Stomach smooth muscle (tissue), 2 donors: ENCODE measurements at regions not wholly inside any gene's neighbourhood (a gene's known extent, or its start where the extent isn't known, plus 50 kb on each side); places are given as distances from the start of the nearest gene placed in this dataset.
"Not testable (repeated sequence)": the region's sequence is repeated elsewhere in the genome, so short reads cannot be mapped to it uniquely, and the experiment has no call there.

Experiments used
- H3K27ac ChIP-seq: one replicate; pipeline ENCODE4 v1.7.0; 2013; ENCODE audit warnings: mild to moderate bottlenecking, low read length, inconsistent platforms
- H3K27me3 ChIP-seq, 2 donors: one replicate each; pipeline ENCODE4 v1.7.0; 2013; ENCODE audit warnings: low read length in 2 of 2; ENCODE audit not compliant: insufficient read depth in 2 of 2, control insufficient read depth in 1 of 2
- H3K36me3 ChIP-seq, 2 donors: one replicate each; pipeline ENCODE4 v1.7.0; 2013; ENCODE audit warnings: low read length in 2 of 2; ENCODE audit not compliant: control insufficient read depth in 2 of 2, insufficient read depth in 2 of 2
- H3K4me1 ChIP-seq: one replicate; pipeline ENCODE4 v1.7.0; 2013; ENCODE audit warnings: low read length; ENCODE audit not compliant: control insufficient read depth, insufficient read depth
- H3K4me3 ChIP-seq, 2 donors: one replicate each; pipeline ENCODE4 v1.7.0; 2013; ENCODE audit warnings: low read length in 2 of 2
- H3K9ac ChIP-seq, 2 donors: one replicate each; pipeline ENCODE4 v1.7.0; 2013; ENCODE audit warnings: low read length in 2 of 2, mild to moderate bottlenecking in 1 of 2
- H3K9me3 ChIP-seq, 2 donors: one replicate each; pipeline ENCODE4 v1.7.0; 2013; ENCODE audit warnings: low read length in 2 of 2; ENCODE audit not compliant: control insufficient read depth in 2 of 2
- donor health status: healthy.
- donor health status: Pancreatic carcinoma.

GRCh38 chr7:135872861-135873260, 104.3 kb downstream of the MTPN start:
- H3K27me3 ChIP-seq, H3K27ac ChIP-seq, H3K9me3 ChIP-seq, H3K4me1 ChIP-seq, H3K4me3 ChIP-seq, H3K9ac ChIP-seq, H3K36me3 ChIP-seq: not testable (repeated sequence)

DNA sequence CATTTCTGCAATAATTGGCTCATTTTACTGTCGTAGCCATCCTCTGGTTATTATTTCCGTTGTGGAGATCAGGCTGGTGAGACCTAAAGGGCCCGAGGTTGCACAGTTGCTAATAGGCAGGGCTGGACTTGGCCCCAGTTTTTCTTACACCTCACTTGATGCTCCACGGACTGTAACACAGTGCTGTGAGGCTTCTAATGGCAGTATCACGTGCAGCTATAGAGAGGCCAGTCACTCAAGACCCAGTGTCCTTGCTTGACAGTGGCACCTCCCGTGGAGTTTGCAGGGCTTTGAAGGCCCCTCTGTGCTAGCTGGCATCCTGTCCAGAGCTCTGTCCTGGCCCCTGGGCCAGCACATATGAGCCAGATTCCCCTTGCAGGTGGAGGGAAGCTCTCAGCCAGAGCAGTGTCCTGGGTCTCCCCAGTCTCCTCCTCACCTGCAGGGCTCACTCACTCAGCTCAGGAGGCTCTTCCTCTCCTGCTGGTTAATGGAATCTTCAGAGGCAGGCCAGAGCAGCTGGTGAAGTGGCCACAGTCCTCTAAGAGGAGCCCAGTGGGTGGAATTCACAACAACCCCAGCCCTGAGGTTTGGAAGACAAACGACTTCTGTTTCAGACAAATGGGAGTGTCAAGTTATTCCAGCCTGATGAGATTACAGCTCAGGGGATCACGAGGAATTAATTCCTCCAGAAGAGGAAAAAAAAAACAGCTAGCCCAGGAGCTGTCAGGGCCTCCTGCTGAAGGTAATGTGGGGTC, 114.2 kb upstream of the FAM180A start:
- peaks cover 0 to 8% of the 10 kb centered on the region in 2 donors for H3K9me3 ChIP-seq
- no peaks in the 10 kb centered on the region for H3K4me1 ChIP-seq
- no peak overlapping the region for H3K9ac ChIP-seq
- no peak overlapping the region for H3K4me3 ChIP-seq
- H3K36me3 ChIP-seq: no peaks in the 10 kb centered on the region
- H3K27ac ChIP-seq: no peak overlapping the region
- H3K27me3 ChIP-seq: no peaks in the 10 kb centered on the region

DNA sequence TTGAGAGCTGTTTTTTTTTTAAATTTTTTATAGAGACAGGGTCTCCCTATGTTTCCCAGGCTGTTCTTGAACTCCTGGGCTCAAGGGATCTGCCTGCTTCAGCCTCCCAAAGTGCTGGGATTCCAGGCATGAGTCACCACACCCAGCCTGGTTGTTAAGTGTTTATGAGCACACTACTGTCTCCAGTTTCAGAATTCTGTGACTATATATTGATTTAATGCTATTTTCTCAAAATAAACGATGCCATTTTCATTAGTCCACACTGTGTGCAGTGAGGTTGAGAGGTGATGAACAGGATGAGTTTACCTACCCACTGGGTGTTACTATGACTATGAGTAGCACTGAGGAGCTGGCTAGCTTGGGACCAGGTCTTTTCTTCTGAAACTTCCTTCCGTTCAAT, 110.9 kb upstream of the FAM180A start:
- Histone ChIP-seq H3K36me3 (no peaks in the 10 kb centered on the region), H3K4me1 (no peaks in the 10 kb centered on the region), H3K27ac (no peak overlapping the region), H3K4me3 (no peak overlapping the region), H3K9me3 (peaks cover 0 to 8% of the 10 kb centered on the region in 2 donors), H3K27me3 (no peaks in the 10 kb centered on the region), H3K9ac (no peak overlapping the region)

GRCh38 chr7:135858851-135859250, 110.2 kb upstream of the FAM180A start:
- Histone ChIP-seq H3K9me3 (peaks cover 0 to 8% of the 10 kb centered on the region in 2 donors), H3K9ac (no peak overlapping the region), H3K4me3 (no peak overlapping the region), H3K36me3 (no peaks in the 10 kb centered on the region), H3K4me1 (no peaks in the 10 kb centered on the region), H3K27me3 (no peaks in the 10 kb centered on the region), H3K27ac (no peak overlapping the region)

DNA sequence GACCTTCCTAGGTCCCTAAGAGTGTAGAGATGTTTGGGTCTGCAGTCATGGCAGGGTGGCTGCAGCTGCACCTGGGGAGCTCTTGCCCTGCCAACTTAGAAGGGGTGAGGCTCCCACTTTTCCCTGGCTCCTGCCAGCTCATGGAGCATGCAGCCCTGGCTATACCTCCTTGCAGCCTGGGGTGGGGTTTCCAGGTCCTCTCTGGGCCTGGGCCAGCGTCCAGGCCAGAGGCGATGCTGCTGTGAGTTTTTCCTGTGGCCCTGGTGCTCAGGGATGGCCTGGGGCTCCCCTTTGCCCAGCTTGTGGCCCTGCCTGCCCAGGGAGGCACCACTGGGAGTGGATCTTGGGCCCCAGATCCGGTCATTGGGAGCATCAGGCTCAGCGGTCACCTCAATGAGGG, 109.8 kb upstream of the FAM180A start:
- Histone ChIP-seq H3K27me3 (no peaks in the 10 kb centered on the region), H3K9me3 (peaks cover 0 to 8% of the 10 kb centered on the region in 2 donors), H3K36me3 (no peaks in the 10 kb centered on the region), H3K4me1 (no peaks in the 10 kb centered on the region), H3K4me3 (no peak overlapping the region), H3K9ac (no peak overlapping the region), H3K27ac (no peak overlapping the region)

DNA sequence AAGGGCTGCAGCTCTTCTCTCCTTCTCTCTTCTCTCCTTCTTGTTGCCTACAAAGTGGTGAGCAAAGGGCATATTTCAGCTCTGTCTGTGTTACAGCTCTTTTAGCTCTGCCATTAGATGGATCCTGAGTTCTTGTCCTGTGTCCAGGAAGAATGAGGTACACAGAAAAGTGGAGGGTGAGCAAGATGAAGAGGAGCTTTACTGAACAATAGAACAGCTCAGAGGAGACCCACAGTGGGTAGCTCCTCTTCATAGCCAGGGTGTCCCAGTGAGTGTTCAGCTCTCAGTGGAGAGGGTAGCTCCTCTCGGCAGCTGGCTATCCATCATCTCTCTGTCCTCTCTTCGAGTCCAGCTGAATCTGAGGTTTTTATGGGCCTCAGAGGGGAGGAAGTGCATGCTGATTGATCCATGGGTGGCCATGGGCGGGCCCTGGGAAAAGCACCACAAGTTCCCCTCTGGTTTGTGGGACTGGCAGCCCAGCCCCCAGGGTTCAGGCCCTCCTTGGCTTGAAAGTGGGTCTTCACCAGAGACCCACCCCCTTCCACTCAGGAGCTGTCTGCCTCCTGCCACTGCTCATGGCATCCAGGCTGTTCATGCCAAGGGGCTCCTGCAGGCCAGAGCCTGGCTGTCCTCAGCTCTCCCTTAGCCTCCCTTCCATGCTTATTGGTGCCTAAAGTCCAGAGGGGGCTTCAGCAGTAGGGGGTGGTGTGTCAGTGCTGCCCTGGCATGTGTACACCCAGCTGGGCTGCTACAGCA, 109.1 kb upstream of the FAM180A start:
- Histone ChIP-seq H3K27ac (no peak overlapping the region), H3K9ac (no peak overlapping the region), H3K36me3 (no peaks in the 10 kb centered on the region), H3K9me3 (peaks cover 0 to 8% of the 10 kb centered on the region in 2 donors), H3K4me1 (no peaks in the 10 kb centered on the region), H3K4me3 (no peak overlapping the region), H3K27me3 (no peaks in the 10 kb centered on the region)

DNA sequence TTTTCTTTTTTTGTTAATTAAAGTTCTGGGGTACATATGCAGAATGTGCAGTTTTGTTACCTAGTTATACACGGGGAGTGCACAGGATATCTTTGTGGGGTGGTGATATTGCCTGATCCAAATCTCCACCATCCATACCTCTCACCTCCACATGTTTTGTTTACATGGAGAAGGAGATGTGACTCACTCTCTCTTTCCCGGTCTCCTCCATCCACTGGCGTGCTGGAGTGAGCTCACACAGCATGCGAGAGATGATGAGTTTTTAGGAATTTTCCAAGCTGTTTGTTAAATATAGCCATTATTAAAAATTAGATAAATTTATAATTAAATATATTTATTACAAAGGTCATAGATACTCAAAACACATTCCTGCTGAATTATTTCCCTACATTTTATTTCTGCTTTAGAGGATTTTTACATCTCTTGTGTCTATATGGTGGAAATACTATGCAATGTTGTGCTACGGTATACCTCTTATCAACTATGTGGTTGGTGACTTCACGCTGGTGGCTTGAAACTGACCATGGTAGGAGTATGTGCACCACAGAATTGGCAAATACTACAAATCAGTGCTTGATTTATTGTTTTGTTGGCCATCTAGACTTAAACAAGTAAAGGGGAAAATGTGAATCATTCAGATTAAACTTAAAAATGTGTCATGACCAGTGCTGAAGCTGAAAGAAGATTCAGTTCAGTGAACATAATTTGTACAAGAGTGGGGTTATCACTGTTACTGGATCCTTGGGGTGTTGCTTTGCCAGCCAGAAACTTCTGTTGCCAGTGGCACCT, 107.9 kb upstream of the FAM180A start:
- Histone ChIP-seq H3K36me3 (no peaks in the 10 kb centered on the region), H3K9ac (no peak overlapping the region), H3K9me3 (peaks cover 0 to 2% of the 10 kb centered on the region in 2 donors), H3K4me1 (no peaks in the 10 kb centered on the region), H3K4me3 (no peak overlapping the region), H3K27ac (no peak overlapping the region), H3K27me3 (no peaks in the 10 kb centered on the region)

DNA sequence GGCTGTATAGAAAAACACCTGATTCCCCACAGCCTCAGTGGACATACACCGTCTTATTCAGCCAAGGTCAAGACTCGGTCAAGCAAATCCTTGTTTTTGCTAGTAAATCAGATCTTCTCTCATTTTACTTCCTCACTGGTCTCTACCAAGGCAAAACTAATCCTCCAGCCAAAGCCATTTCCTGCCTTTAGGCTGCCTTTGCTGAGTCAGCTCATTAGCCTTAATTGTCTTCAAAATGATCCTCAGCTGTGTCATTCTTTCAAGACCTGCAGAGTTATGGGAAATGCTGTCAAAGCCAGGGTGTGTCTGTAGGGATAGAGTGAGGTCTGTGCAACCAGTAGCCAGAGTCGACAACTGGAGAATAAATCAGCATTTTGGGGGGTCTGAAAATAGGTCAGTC, 107.2 kb upstream of the FAM180A start:
- Histone ChIP-seq H3K9me3 (no peaks in the 10 kb centered on the region), H3K27ac (no peak overlapping the region), H3K4me1 (no peaks in the 10 kb centered on the region), H3K27me3 (no peaks in the 10 kb centered on the region), H3K36me3 (no peaks in the 10 kb centered on the region), H3K4me3 (no peak overlapping the region), H3K9ac (no peak overlapping the region)

GRCh38 chr7:135853499-135853898, 104.9 kb upstream of the FAM180A start:
- Histone ChIP-seq H3K4me1 (no peaks in the 10 kb centered on the region), H3K36me3 (no peaks in the 10 kb centered on the region), H3K9me3 (no peaks in the 10 kb centered on the region), H3K4me3 (no peak overlapping the region), H3K9ac (no peak overlapping the region), H3K27me3 (no peaks in the 10 kb centered on the region), H3K27ac (no peak overlapping the region)

DNA sequence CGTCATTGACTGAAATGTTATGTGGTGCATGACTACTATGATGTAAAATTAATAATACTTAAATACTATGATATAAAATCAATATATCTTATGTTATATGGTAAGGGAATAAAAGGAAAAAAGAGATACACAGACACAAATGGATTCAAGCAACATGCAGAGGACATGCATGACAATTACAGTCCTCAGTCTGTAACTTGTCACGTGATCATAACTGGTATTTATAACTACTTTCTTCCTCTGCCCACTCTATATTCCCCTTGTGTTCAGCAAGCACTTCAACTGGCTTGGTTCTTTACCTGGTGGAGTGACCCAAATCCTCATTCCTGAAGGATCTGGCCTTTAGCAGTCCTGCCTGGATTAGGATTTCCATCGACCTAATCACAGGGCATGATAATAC, 104.4 kb upstream of the FAM180A start:
- H3K27me3 ChIP-seq: no peaks in the 10 kb centered on the region
- no peak overlapping the region for H3K9ac ChIP-seq
- no peaks in the 10 kb centered on the region for H3K36me3 ChIP-seq
- H3K27ac ChIP-seq: no peak overlapping the region
- no peaks in the 10 kb centered on the region for H3K9me3 ChIP-seq
- no peak overlapping the region for H3K4me3 ChIP-seq
- no peaks in the 10 kb centered on the region for H3K4me1 ChIP-seq
